NCI-H2227 treated with DMSO at 0.1 percent for 48 hours (cell line): ENCODE measurements at regions not wholly inside any gene's neighbourhood (a gene's known extent, or its start where the extent isn't known, plus 50 kb on each side); places are given as distances from the start of the nearest gene placed in this dataset.

ENCODE experiments used
- DNase-seq: peaks from one replicate; lab custom pipeline; 2025; lab: John Stamatoyannopoulos, UW

GRCh38 chr22:49547751-49548239 is 279.9 kb downstream of the BRD1 start:
- DNase-seq = no peak

GRCh38 chr22:49546811-49547585 is 280.7 kb downstream of the BRD1 start:
- no peak for DNase-seq

GRCh38 chr22:49545606-49546005 is 282.1 kb downstream of the BRD1 start:
- no peak for DNase-seq

GRCh38 chr22:49544286-49544685 is 283.4 kb downstream of the BRD1 start:
- no peak for DNase-seq

- no peak for DNase-seq
Measured at GRCh38 chr22:49543876-49544275, 283.8 kb downstream of the BRD1 start.

GRCh38 chr22:49541693-49542230 is 285.9 kb downstream of the BRD1 start:
- DNase-seq = no peak

GRCh38 chr22:49540913-49541692 is 286.6 kb downstream of the BRD1 start:
- no peak for DNase-seq

GRCh38 chr22:49540084-49540912 is 287.4 kb downstream of the BRD1 start:
- DNase-seq = no peak

- DNase-seq = no peak
Measured at GRCh38 chr22:49538006-49538405, 289.7 kb downstream of the BRD1 start.

- no peak for DNase-seq
Measured at GRCh38 chr22:49536571-49537131, 291.0 kb downstream of the BRD1 start.

- no peak for DNase-seq
Measured at GRCh38 chr22:49535527-49536125, 292.0 kb downstream of the BRD1 start.

- no peak for DNase-seq
Measured at GRCh38 chr22:49535126-49535525, 292.5 kb downstream of the BRD1 start.

GRCh38 chr22:49534386-49534785 is 293.3 kb downstream of the BRD1 start:
- no peak for DNase-seq

GRCh38 chr22:49533886-49534285 is 293.8 kb downstream of the BRD1 start:
- no peak for DNase-seq

- no peak for DNase-seq
Measured at GRCh38 chr22:49532869-49533802, 294.5 kb downstream of the BRD1 start.

- no peak for DNase-seq
Measured at GRCh38 chr22:49531368-49531791, 296.3 kb downstream of the BRD1 start.

- no peak for DNase-seq
Measured at GRCh38 chr22:49530671-49531367, 296.9 kb downstream of the BRD1 start.

GRCh38 chr22:49528420-49528720 is 299.3 kb downstream of the BRD1 start:
- no peak for DNase-seq

- DNase-seq = no peak
Measured at GRCh38 chr22:49527611-49528419, 299.9 kb downstream of the BRD1 start.
